ENCODE measurements at regions not wholly inside any gene's neighbourhood (a gene's known extent, or its start where the extent isn't known, plus 50 kb on each side); places are given as distances from the start of the nearest gene placed in this dataset.

DNA sequence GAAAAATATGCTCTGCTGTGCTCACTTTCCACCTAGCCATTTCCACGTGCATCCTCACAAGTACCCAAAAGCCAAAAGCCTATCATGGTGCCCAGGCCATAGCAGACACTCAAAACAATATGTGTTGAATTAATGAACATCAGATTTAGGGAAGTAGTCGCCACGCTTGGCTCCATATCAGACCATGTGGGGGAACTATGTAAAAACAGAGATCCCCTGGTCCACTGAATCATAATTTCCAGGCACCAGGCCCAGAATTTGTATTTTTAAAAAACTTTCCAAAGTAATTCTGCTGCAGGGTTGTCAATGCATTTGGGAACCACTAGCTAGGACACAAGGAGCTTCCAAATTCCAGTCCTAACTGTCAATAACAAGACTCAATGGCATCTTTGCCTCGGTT, 77.3 kb downstream of the CNTN3 start:
- TF ChIP-seq, protein P1, sequence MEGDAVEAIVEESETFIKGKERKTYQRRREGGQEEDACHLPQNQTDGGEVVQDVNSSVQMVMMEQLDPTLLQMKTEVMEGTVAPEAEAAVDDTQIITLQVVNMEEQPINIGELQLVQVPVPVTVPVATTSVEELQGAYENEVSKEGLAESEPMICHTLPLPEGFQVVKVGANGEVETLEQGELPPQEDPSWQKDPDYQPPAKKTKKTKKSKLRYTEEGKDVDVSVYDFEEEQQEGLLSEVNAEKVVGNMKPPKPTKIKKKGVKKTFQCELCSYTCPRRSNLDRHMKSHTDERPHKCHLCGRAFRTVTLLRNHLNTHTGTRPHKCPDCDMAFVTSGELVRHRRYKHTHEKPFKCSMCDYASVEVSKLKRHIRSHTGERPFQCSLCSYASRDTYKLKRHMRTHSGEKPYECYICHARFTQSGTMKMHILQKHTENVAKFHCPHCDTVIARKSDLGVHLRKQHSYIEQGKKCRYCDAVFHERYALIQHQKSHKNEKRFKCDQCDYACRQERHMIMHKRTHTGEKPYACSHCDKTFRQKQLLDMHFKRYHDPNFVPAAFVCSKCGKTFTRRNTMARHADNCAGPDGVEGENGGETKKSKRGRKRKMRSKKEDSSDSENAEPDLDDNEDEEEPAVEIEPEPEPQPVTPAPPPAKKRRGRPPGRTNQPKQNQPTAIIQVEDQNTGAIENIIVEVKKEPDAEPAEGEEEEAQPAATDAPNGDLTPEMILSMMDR (IDR thresholded peaks at IDR 0.05): no peak
- TF ChIP-seq POLR2AphosphoS5 (IDR thresholded peaks at IDR 0.05): no peak
- TF ChIP-seq POLR2A (IDR thresholded peaks at IDR 0.05): no peak

All from upper lobe of left lung (tissue), 4 donors.